Activated CD8-positive, alpha-beta memory T cell treated with anti-CD3 and anti-CD28 coated beads, Interleukin-2, amount 10 ng/mL, durations not matched to agents 7 days and 5 days (primary cell): ENCODE measurements at regions not wholly inside any gene's neighbourhood (a gene's known extent, or its start where the extent isn't known, plus 50 kb on each side); places are given as distances from the start of the nearest gene placed in this dataset.
"Not testable (repeated sequence)": the region's sequence is repeated elsewhere in the genome, so short reads cannot be mapped to it uniquely, and the experiment has no call there.

Experiments used
- ATAC-seq: fragments of 150-1000 bp; cut with Tn5 transposase; one replicate; pipeline ENCODE4 v1.10.0; 2021; ENCODE audit warnings: moderate library complexity
- CTCF ChIA-PET: fragments of 350-600 bp; sonication (Branson Sonifier 250); formaldehyde crosslinking; loops from one replicate; lab custom pipeline; 2021; ENCODE audit warnings: antibody characterized with exemption; lab: Charles Lee
- DNase-seq: peaks from one replicate; pipeline ENCODE4 v3.0.0-alpha.2; 2020
- H3K27ac Mint-ChIP-seq: one replicate; pipeline ENCODE4 v1.8.0; 2021; ENCODE audit warnings: mild to moderate bottlenecking, mixed read lengths
- H3K27me3 Mint-ChIP-seq: one replicate; pipeline ENCODE4 v1.8.0; 2021; ENCODE audit warnings: mixed read lengths
- H3K36me3 Mint-ChIP-seq: one replicate; pipeline ENCODE4 v1.8.0; 2021; ENCODE audit warnings: mild to moderate bottlenecking, mixed read lengths
- H3K4me1 Mint-ChIP-seq: one replicate; pipeline ENCODE4 v1.8.0; 2021; ENCODE audit warnings: mixed read lengths
- H3K4me3 Mint-ChIP-seq: one replicate; pipeline ENCODE4 v1.8.0; 2021; ENCODE audit warnings: mild to moderate bottlenecking, moderate library complexity, mixed read lengths
- H3K9me3 Mint-ChIP-seq: one replicate; pipeline ENCODE4 v1.8.0; 2022; ENCODE audit warnings: low read depth, mixed read lengths

- Mint-ChIP-seq H3K4me1 (no peaks in the 10 kb centered on the region), H3K9me3 (no peaks in the 10 kb centered on the region), H3K4me3 (no peak overlapping the region), H3K27ac (no peak overlapping the region), H3K36me3 (no peaks in the 10 kb centered on the region), H3K27me3 (no peaks in the 10 kb centered on the region)
- CTCF ChIA-PET: no interaction called here
- ATAC-seq (no peak), DNase-seq (no peak)
Observed at GRCh38 chr4:176616151-176616550, 176.6 kb downstream of the VEGFC start.

GRCh38 chr4:176618138-176618537 is 174.6 kb downstream of the VEGFC start:
- Mint-ChIP-seq H3K4me3 (no peak overlapping the region), H3K9me3 (no peaks in the 10 kb centered on the region), H3K27ac (no peak overlapping the region), H3K4me1 (no peaks in the 10 kb centered on the region), H3K36me3 (no peaks in the 10 kb centered on the region), H3K27me3 (no peaks in the 10 kb centered on the region)
- DNase-seq (no peak), ATAC-seq (no peak)
- CTCF ChIA-PET: no interaction called here

- CTCF ChIA-PET: no interaction called here
- Mint-ChIP-seq H3K4me1 (no peaks in the 10 kb centered on the region), H3K36me3 (no peaks in the 10 kb centered on the region), H3K27ac (no peak overlapping the region), H3K9me3 (peaks cover 2% of the 10 kb centered on the region), H3K4me3 (no peak overlapping the region), H3K27me3 (no peaks in the 10 kb centered on the region)
- DNase-seq (no peak), ATAC-seq (no peak)
Observed at GRCh38 chr4:176619430-176619829, 173.3 kb downstream of the VEGFC start.

- H3K27ac Mint-ChIP-seq: no peak overlapping the region
- DNase-seq (no peak), ATAC-seq (no peak)
- no peaks in the 10 kb centered on the region for H3K27me3 Mint-ChIP-seq
- no peaks in the 10 kb centered on the region for H3K36me3 Mint-ChIP-seq
- no peaks in the 10 kb centered on the region for H3K4me1 Mint-ChIP-seq
- CTCF ChIA-PET: no interaction called here
- H3K9me3 Mint-ChIP-seq: peaks cover 2% of the 10 kb centered on the region
- H3K4me3 Mint-ChIP-seq: no peak overlapping the region
Observed at GRCh38 chr4:176622251-176622948, 170.3 kb downstream of the VEGFC start.

GRCh38 chr4:176624983-176625610 is 167.6 kb downstream of the VEGFC start:
- H3K27ac Mint-ChIP-seq, H3K27me3 Mint-ChIP-seq, H3K4me3 Mint-ChIP-seq, CTCF ChIA-PET, H3K36me3 Mint-ChIP-seq, H3K9me3 Mint-ChIP-seq, DNase-seq, H3K4me1 Mint-ChIP-seq, ATAC-seq: not testable (repeated sequence)

- ATAC-seq (no peak), DNase-seq (no peak)
- H3K4me1 Mint-ChIP-seq: no peaks in the 10 kb centered on the region
- CTCF ChIA-PET: no interaction called here
- H3K36me3 Mint-ChIP-seq: no peaks in the 10 kb centered on the region
- no peaks in the 10 kb centered on the region for H3K27me3 Mint-ChIP-seq
- peaks cover 2% of the 10 kb centered on the region for H3K9me3 Mint-ChIP-seq
- no peak overlapping the region for H3K27ac Mint-ChIP-seq
- H3K4me3 Mint-ChIP-seq: no peak overlapping the region
Observed at GRCh38 chr4:176627916-176628315, 164.8 kb downstream of the VEGFC start.

GRCh38 chr4:176631611-176632010 is 161.1 kb downstream of the VEGFC start:
- H3K9me3 Mint-ChIP-seq: no peaks in the 10 kb centered on the region
- no peak overlapping the region for H3K27ac Mint-ChIP-seq
- H3K4me1 Mint-ChIP-seq: no peaks in the 10 kb centered on the region
- DNase-seq (no peak), ATAC-seq (no peak)
- no peak overlapping the region for H3K4me3 Mint-ChIP-seq
- H3K36me3 Mint-ChIP-seq: no peaks in the 10 kb centered on the region
- CTCF ChIA-PET: no interaction called here
- no peaks in the 10 kb centered on the region for H3K27me3 Mint-ChIP-seq
